IMR-90 (cell line): ENCODE measurements at regions not wholly inside any gene's neighbourhood (a gene's known extent, or its start where the extent isn't known, plus 50 kb on each side); places are given as distances from the start of the nearest gene placed in this dataset.

Experiments used
- ATAC-seq: fragments of 200-7000 bp; cut with Tn5 transposase; 2 replicates; pipeline ENCODE4 v1.9.1; 2020; ENCODE audit warnings: low read depth, mild to moderate bottlenecking, moderate library complexity
- BruUV-seq: library from RNA; stranded (reverse); fragments of 400-500 nt; replicated peaks from 2 replicates; lab custom pipeline; 2021; lab: Mats Ljungman, UMichigan
- CTCF ChIA-PET: fragments of 300-600 bp; formaldehyde crosslinking; extraction: SDS; loops from one replicate; lab custom pipeline; 2021; ENCODE audit warnings: antibody characterized with exemption; lab: Yijun Ruan, JAX
- POLR2A ChIA-PET: fragments of 300-600 bp; sonication (Branson Sonifier 250); formaldehyde crosslinking; loops from one replicate; lab custom pipeline; 2022; ENCODE audit warnings: antibody characterized with exemption; ENCODE audit not compliant: unreplicated experiment; lab: Charles Lee
- DNase-seq: peaks from one replicate; pipeline ENCODE4 v3.0.0; 2013
- H2AFZ ChIP-seq: replicated peaks from 2 replicates; pipeline ENCODE3; 2013; ENCODE audit warnings: low read length, mild to moderate bottlenecking; ENCODE audit not compliant: poor library complexity
- H2AK5ac ChIP-seq: 2 replicates; pipeline ENCODE4 v1.6.1; 2013; ENCODE audit warnings: low read depth, low read length, inconsistent platforms
- H2AK9ac ChIP-seq: replicated peaks from 2 replicates; pipeline ENCODE3; 2013; ENCODE audit warnings: mild to moderate bottlenecking, low read depth, low read length, moderate library complexity; ENCODE audit not compliant: poor library complexity
- H2BK120ac ChIP-seq: 2 replicates; pipeline ENCODE4 v1.6.1; 2013; ENCODE audit warnings: low read depth, low read length, inconsistent platforms
- H2BK15ac ChIP-seq: 3 replicates; pipeline ENCODE4 v1.6.1; 2013; ENCODE audit warnings: low read depth, low read length, inconsistent platforms
- H2BK20ac ChIP-seq: 2 replicates; pipeline ENCODE4 v1.6.1; 2013; ENCODE audit warnings: low read depth, mild to moderate bottlenecking, inconsistent platforms, low read length, moderate library complexity
- H2BK5ac ChIP-seq: 2 replicates; pipeline ENCODE4 v1.6.1; 2013; ENCODE audit warnings: mild to moderate bottlenecking, low read depth, low read length, inconsistent platforms; ENCODE audit not compliant: poor library complexity, severe bottlenecking
- H3K14ac ChIP-seq: replicated peaks from 2 replicates; pipeline ENCODE4 v1.6.1; 2013; ENCODE audit warnings: low read depth, low read length, inconsistent platforms
- H3K18ac ChIP-seq: 2 replicates; pipeline ENCODE4 v1.6.1; 2013; ENCODE audit warnings: low read depth, low read length, control low read depth
- H3K23ac ChIP-seq: 2 replicates; pipeline ENCODE4 v1.6.1; 2013; ENCODE audit warnings: low read depth, low read length, inconsistent platforms
- H3K27ac ChIP-seq: 2 replicates; pipeline ENCODE4 v1.5.1; 2013; ENCODE audit warnings: mild to moderate bottlenecking, control low read depth, low read length; ENCODE audit not compliant: insufficient read depth
- H3K27me3 ChIP-seq: 2 replicates; pipeline ENCODE4 v1.6.1; 2013; ENCODE audit warnings: low read length; ENCODE audit not compliant: control insufficient read depth, insufficient read depth
- H3K36me3 ChIP-seq: 2 replicates; pipeline ENCODE4 v1.6.1; 2013; ENCODE audit warnings: low read length, mixed read lengths; ENCODE audit not compliant: control insufficient read depth, insufficient read depth
- H3K4ac ChIP-seq: 2 replicates; pipeline ENCODE4 v1.6.1; 2013; ENCODE audit warnings: low read depth, low read length, inconsistent platforms
- H3K4me1 ChIP-seq: 2 replicates; pipeline ENCODE4 v1.6.1; 2013; ENCODE audit warnings: low read length, mixed read lengths; ENCODE audit not compliant: control insufficient read depth, insufficient read depth
- H3K4me2 ChIP-seq: 2 replicates; pipeline ENCODE4 v1.6.1; 2013; ENCODE audit warnings: low read depth, mild to moderate bottlenecking, control low read depth, low read length, moderate library complexity
- H3K4me3 ChIP-seq: 2 replicates; pipeline ENCODE4 v1.5.1; 2013; ENCODE audit warnings: low read depth, mild to moderate bottlenecking, control low read depth, low read length, moderate library complexity; ENCODE audit not compliant: insufficient read depth
- H3K56ac ChIP-seq: 2 replicates; pipeline ENCODE4 v1.6.1; 2013; ENCODE audit warnings: low read length, inconsistent platforms; ENCODE audit not compliant: insufficient read depth; ENCODE audit errors: extremely low read depth
- H3K79me1 ChIP-seq, 2 experiments: 2 replicates each; pipeline ENCODE4 v1.6.1; 2013; ENCODE audit warnings: low read length in 2 of 2, inconsistent platforms in 1 of 2, low read depth in 1 of 2
- H3K9ac ChIP-seq: 2 replicates; pipeline ENCODE4 v1.6.1; 2013; ENCODE audit warnings: low read depth, low read length, control low read depth
- H3K9me1 ChIP-seq: 2 replicates; pipeline ENCODE4 v1.6.1; 2013; ENCODE audit warnings: low read length, inconsistent platforms; ENCODE audit not compliant: insufficient read depth
- H3K9me3 ChIP-seq: 2 replicates; pipeline ENCODE4 v1.6.1; 2013; ENCODE audit warnings: low read length; ENCODE audit not compliant: control insufficient read depth, insufficient read depth
- H4K20me1 ChIP-seq: 2 replicates; pipeline ENCODE4 v1.6.1; 2013; ENCODE audit warnings: low read length, inconsistent platforms; ENCODE audit not compliant: insufficient read depth
- H4K5ac ChIP-seq: 2 replicates; pipeline ENCODE4 v1.6.1; 2013; ENCODE audit warnings: mild to moderate bottlenecking, low read depth, low read length, control low read depth
- H4K8ac ChIP-seq, 2 experiments: 2 replicates each; pipeline ENCODE4 v1.6.1; 2013; ENCODE audit warnings: low read depth in 2 of 2, low read length in 2 of 2, control low read depth in 1 of 2, inconsistent platforms in 1 of 2
- H4K91ac ChIP-seq: 2 replicates; pipeline ENCODE4 v1.6.1; 2013; ENCODE audit warnings: low read depth, low read length, inconsistent platforms; ENCODE audit not compliant: insufficient read depth
- BHLHE40 ChIP-seq: fragments of 150-350 bp; IDR thresholded peaks from 2 replicates; pipeline ENCODE4 v1.6.1; 2016; ENCODE audit warnings: mild to moderate bottlenecking, low read depth, low read length
- CEBPB ChIP-seq: IDR thresholded peaks from 2 replicates; pipeline ENCODE4 v1.6.1; 2012; ENCODE audit warnings: low read depth, low read length, improper control_type of control experiment
- WGBS, 2 experiments: methylation state at CpG; one replicate each; pipeline versions ENCODE4 v1.1.5 to v1.1.7; 2013; ENCODE audit warnings: missing lambda C conversion rate in 2 of 2; ENCODE audit not compliant: insufficient read length in 1 of 2; ENCODE audit errors: extremely low coverage in 2 of 2; 5-methylcytosine and 5-hydroxymethylcytosine counted together
- dilution Hi-C: fragments of 300-500 bp; cut with HindIII; formaldehyde crosslinking; loops from one replicate; pipeline ENCODE4 v1.14.3; 2018; ENCODE audit warnings: low sequenced_read_pairs; ENCODE audit not compliant: unreplicated experiment
- in situ Hi-C: fragments of 300-500 bp; cut with MboI; formaldehyde crosslinking; loops from 3 replicates; pipeline ENCODE4 v1.14.3; 2019; ENCODE audit warnings: low sequenced_read_pairs, inconsistent platforms, mixed read lengths
- intact Hi-C: fragments of 100-400 bp; cut with micrococcal nuclease; formaldehyde crosslinking; loops from 2 replicates; pipeline ENCODE4 v1.10.0; 2022
- TF ChIP-seq, protein P1 (sequence below): conservative IDR thresholded peaks from 2 replicates; pipeline ENCODE4 v1.5.1; 2012; ENCODE audit warnings: mild to moderate bottlenecking, low read depth, low read length, improper control_type of control experiment

DNA sequence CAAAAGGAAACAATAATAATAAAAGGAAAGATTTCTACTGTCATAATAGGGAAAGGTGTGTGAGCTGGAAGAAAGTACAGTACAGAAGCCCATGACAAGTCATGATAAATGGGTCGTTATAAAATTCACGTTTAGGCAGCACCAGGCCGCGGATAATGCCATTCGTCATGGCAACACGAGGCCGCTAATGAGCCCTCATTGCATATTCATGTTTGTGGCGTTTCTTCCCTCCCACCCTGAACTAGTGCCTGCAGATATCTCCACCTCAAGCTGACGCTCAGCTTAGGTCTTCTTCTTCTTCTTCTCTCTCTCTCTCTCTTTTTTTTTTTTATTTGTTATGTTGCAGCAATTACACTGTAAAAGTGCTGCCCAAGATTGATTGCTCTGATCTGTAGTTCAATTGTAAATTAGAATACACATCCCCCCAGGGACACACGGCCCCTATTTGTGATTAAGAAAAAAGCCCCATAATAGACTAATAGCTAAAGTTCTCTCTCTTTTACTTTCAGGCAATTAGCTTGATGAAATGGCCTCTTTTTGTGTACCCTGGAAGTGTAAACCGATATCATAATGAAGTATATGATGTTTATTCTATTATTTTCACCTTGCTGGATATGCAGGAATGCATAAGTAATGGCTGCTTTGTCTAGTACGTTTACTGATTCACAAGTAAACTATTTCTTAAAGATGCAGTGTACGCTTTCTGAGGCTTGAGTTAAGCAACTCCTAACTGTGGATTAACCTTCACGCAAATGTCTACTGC is 61.9 kb upstream of the NR2F2 start:
- peak overlapping the region; percentile 93; the same call in 1 of the 2 replicates for H2AK5ac ChIP-seq
- peak overlapping the region; percentile 91 for H3K18ac ChIP-seq
- H4K20me1 ChIP-seq = no peaks in the 10 kb centered on the region
- peak overlapping the region; percentile 76 for H3K23ac ChIP-seq
- peak overlapping the region; percentile 77 for H2AFZ ChIP-seq
- no TSS peak for BruUV-seq
- peak overlapping the region; percentile 88 for H4K91ac ChIP-seq
- H3K4me3 ChIP-seq = no peak overlapping the region
- H2BK120ac ChIP-seq = peak overlapping the region; percentile 89
- TF ChIP-seq BHLHE40 (no peak), CEBPB (peak; percentile 82)
- TF ChIP-seq, protein P1, sequence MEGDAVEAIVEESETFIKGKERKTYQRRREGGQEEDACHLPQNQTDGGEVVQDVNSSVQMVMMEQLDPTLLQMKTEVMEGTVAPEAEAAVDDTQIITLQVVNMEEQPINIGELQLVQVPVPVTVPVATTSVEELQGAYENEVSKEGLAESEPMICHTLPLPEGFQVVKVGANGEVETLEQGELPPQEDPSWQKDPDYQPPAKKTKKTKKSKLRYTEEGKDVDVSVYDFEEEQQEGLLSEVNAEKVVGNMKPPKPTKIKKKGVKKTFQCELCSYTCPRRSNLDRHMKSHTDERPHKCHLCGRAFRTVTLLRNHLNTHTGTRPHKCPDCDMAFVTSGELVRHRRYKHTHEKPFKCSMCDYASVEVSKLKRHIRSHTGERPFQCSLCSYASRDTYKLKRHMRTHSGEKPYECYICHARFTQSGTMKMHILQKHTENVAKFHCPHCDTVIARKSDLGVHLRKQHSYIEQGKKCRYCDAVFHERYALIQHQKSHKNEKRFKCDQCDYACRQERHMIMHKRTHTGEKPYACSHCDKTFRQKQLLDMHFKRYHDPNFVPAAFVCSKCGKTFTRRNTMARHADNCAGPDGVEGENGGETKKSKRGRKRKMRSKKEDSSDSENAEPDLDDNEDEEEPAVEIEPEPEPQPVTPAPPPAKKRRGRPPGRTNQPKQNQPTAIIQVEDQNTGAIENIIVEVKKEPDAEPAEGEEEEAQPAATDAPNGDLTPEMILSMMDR = no peak
- H3K9me1 ChIP-seq = peaks cover 6% of the 10 kb centered on the region
- peak overlapping the region; percentile 83; the same call in 1 of the 2 replicates for H4K5ac ChIP-seq
- dilution Hi-C loops = no loop called here
- peak overlapping the region; percentile 15 to 93; a peak in 3 of 4 replicates for H4K8ac ChIP-seq
- H3K9ac ChIP-seq = no peak overlapping the region
- 0% methylated on average over 1 of the region's 14 CpGs; no CpG with 5 or more reads in 1 of the 2 experiments for WGBS, 2 experiments
- peaks cover 0 to 19% of the 10 kb centered on the region in 2 experiments; a peak in 2 of 4 replicates for H3K79me1 ChIP-seq
- intact Hi-C loops = no loop called here
- peak overlapping the region; percentile 79; the same call in 2 of the 3 replicates for H2BK15ac ChIP-seq
- no peaks in the 10 kb centered on the region for H3K27me3 ChIP-seq
- H3K4me2 ChIP-seq = peak overlapping the region; percentile 20; the same call in 1 of the 2 replicates
- peak overlapping the region; percentile 34 for H3K27ac ChIP-seq
- peak overlapping the region; percentile 53 for H2BK5ac ChIP-seq
- DNase-seq (peak; percentile 66), ATAC-seq (no peak)
- in situ Hi-C loops = no loop called here
- ChIA-PET POLR2A (no interaction called here), CTCF (interaction anchor here (0.6 to 0.7 kb wide), 2 partner anchors 58 to 964 kb away, joined by 3 to 4 read pairs; no protein-coding TSS in a partner anchor)
- H3K9me3 ChIP-seq = no peaks in the 10 kb centered on the region
- peak overlapping the region; percentile 56; the same call in 1 of the 2 replicates for H3K56ac ChIP-seq
- peaks cover 4% of the 10 kb centered on the region; the same call in 1 of the 2 replicates for H3K36me3 ChIP-seq
- H3K14ac ChIP-seq = peak overlapping the region; percentile 61; the same call in 1 of the 2 replicates
- peak overlapping the region; percentile 95 for H2BK20ac ChIP-seq
- H3K4ac ChIP-seq = peak overlapping the region; percentile 93
- H2AK9ac ChIP-seq = peak overlapping the region; percentile 29
- H3K4me1 ChIP-seq = peaks cover 20% of the 10 kb centered on the region
